ENCODE measurements at regions not wholly inside any gene's neighbourhood (a gene's known extent, or its start where the extent isn't known, plus 50 kb on each side); places are given as distances from the start of the nearest gene placed in this dataset.

DNA sequence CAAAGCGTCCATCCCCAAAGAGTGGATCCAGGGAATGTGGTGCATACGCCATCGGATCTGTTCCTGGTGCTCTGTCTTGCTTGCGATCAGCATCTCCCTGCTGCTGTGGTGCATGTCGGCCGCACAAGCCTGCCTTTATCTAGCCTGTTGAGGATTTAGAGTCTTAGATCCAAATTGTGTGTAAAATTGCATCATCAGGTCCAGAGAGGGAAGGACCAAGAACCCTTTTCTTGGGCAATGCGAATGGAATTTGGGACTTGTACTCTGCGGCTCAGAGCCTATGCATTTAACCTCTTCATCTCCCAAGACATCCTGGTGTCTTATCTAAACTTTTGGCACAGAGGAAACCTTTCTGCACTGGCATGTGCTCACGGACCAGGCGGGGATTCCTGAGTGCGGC, 1238.7 kb downstream of the TBC1D22A start:
- Histone ChIP-seq H3K27ac (no peak overlapping the region), H3K36me3 (ENCODE audit: low read depth) (no peaks in the 10 kb centered on the region), H3K4me3 (no peak overlapping the region), H3K4me1 (ENCODE audit: insufficient read depth) (no peaks in the 10 kb centered on the region), H3K27me3 (replicated peaks; ENCODE audit: insufficient read depth) (no peaks in the 10 kb centered on the region), H2AFZ (no peak overlapping the region), H4K20me1 (ENCODE audit: insufficient read depth) (no peaks in the 10 kb centered on the region), H3K9me3 (ENCODE audit: low read depth) (no peaks in the 10 kb centered on the region), H3K79me2 (ENCODE audit: insufficient read depth) (no peaks in the 10 kb centered on the region), H3F3A (ENCODE audit: insufficient read depth) (no peaks in the 10 kb centered on the region), H3K4me2 (ENCODE audit: unreplicated experiment) (no peak overlapping the region), H3K9me2 (ENCODE audit: insufficient read depth) (no peaks in the 10 kb centered on the region), H3K9ac (no peak overlapping the region)
- DNase-seq, result no peak
- 51 to 53% methylated on average over 11 of the region's 11 CpGs for WGBS, 2 experiments (ENCODE audit: low coverage in 1 of 2, low lambda C conversion rate in 2 of 2, missing lambda C conversion rate in 2 of 2)
- TF ChIP-seq EZH2 (IDR thresholded peaks at IDR 0.05; ENCODE audit: insufficient read depth, poor library complexity, severe bottlenecking) (no peak), EZH2phosphoT487 (IDR thresholded peaks at IDR 0.05; ENCODE audit: insufficient read depth, low read depth) (no peak)
- in situ Hi-C loops (cut with MboI), result no loop called here

- Histone ChIP-seq H3K27ac (no peak overlapping the region), H4K20me1 (ENCODE audit: insufficient read depth) (no peaks in the 10 kb centered on the region), H3K9ac (no peak overlapping the region), H3K9me2 (ENCODE audit: insufficient read depth) (no peaks in the 10 kb centered on the region), H3K4me2 (ENCODE audit: unreplicated experiment) (no peak overlapping the region), H2AFZ (no peak overlapping the region), H3K79me2 (ENCODE audit: insufficient read depth) (no peaks in the 10 kb centered on the region), H3K9me3 (ENCODE audit: low read depth) (no peaks in the 10 kb centered on the region), H3K36me3 (ENCODE audit: low read depth) (no peaks in the 10 kb centered on the region), H3K4me3 (no peak overlapping the region), H3K4me1 (ENCODE audit: insufficient read depth) (no peaks in the 10 kb centered on the region), H3F3A (ENCODE audit: insufficient read depth) (no peaks in the 10 kb centered on the region), H3K27me3 (replicated peaks; ENCODE audit: insufficient read depth) (no peaks in the 10 kb centered on the region)
- in situ Hi-C loops (cut with MboI), result no loop called here
- WGBS, 2 experiments (ENCODE audit: low coverage in 1 of 2, low lambda C conversion rate in 2 of 2, missing lambda C conversion rate in 2 of 2), result 57 to 67% methylated on average over 8 of the region's 8 CpGs
- DNase-seq, result no peak
- TF ChIP-seq EZH2 (IDR thresholded peaks at IDR 0.05; ENCODE audit: insufficient read depth, poor library complexity, severe bottlenecking), result no peak
- TF ChIP-seq EZH2phosphoT487 (IDR thresholded peaks at IDR 0.05; ENCODE audit: insufficient read depth, low read depth), result no peak
These were observed 1235.2 kb downstream of the TBC1D22A start for GRCh38 chr22:47997612-47998011.

GRCh38 chr22:47997052-47997590, 1234.7 kb downstream of the TBC1D22A start:
- no peak for DNase-seq
- in situ Hi-C loops (cut with MboI), result no loop called here
- Histone ChIP-seq H3K36me3 (ENCODE audit: low read depth) (no peaks in the 10 kb centered on the region), H3K4me3 (no peak overlapping the region), H3K27ac (no peak overlapping the region), H3K9ac (no peak overlapping the region), H3K4me2 (ENCODE audit: unreplicated experiment) (no peak overlapping the region), H3K9me3 (ENCODE audit: low read depth) (no peaks in the 10 kb centered on the region), H2AFZ (no peak overlapping the region), H4K20me1 (ENCODE audit: insufficient read depth) (no peaks in the 10 kb centered on the region), H3F3A (ENCODE audit: insufficient read depth) (no peaks in the 10 kb centered on the region), H3K79me2 (ENCODE audit: insufficient read depth) (no peaks in the 10 kb centered on the region), H3K4me1 (ENCODE audit: insufficient read depth) (no peaks in the 10 kb centered on the region), H3K27me3 (replicated peaks; ENCODE audit: insufficient read depth) (no peaks in the 10 kb centered on the region), H3K9me2 (ENCODE audit: insufficient read depth) (no peaks in the 10 kb centered on the region)
- 42 to 52% methylated on average over 9 to 10 of the region's 10 CpGs for WGBS, 2 experiments (ENCODE audit: low coverage in 1 of 2, low lambda C conversion rate in 2 of 2, missing lambda C conversion rate in 2 of 2)
- TF ChIP-seq EZH2phosphoT487 (IDR thresholded peaks at IDR 0.05; ENCODE audit: insufficient read depth, low read depth) (no peak), EZH2 (IDR thresholded peaks at IDR 0.05; ENCODE audit: insufficient read depth, poor library complexity, severe bottlenecking) (no peak)

- no peak for DNase-seq
- no peaks in the 10 kb centered on the region for H3F3A ChIP-seq (ENCODE audit: insufficient read depth)
- H3K9ac ChIP-seq, result no peak overlapping the region
- H3K9me3 ChIP-seq (ENCODE audit: low read depth), result no peaks in the 10 kb centered on the region
- no peak for TF ChIP-seq EZH2 (IDR thresholded peaks at IDR 0.05; ENCODE audit: insufficient read depth, poor library complexity, severe bottlenecking)
- TF ChIP-seq EZH2phosphoT487 (IDR thresholded peaks at IDR 0.05; ENCODE audit: insufficient read depth, low read depth), result no peak
- no peaks in the 10 kb centered on the region for H3K27me3 ChIP-seq (replicated peaks; ENCODE audit: insufficient read depth)
- H3K79me2 ChIP-seq (ENCODE audit: insufficient read depth), result no peaks in the 10 kb centered on the region
- no peak overlapping the region for H3K27ac ChIP-seq
- no peaks in the 10 kb centered on the region for H3K4me1 ChIP-seq (ENCODE audit: insufficient read depth)
- no peak overlapping the region for H3K4me2 ChIP-seq (ENCODE audit: unreplicated experiment)
- H4K20me1 ChIP-seq (ENCODE audit: insufficient read depth), result no peaks in the 10 kb centered on the region
- in situ Hi-C loops (cut with MboI), result no loop called here
- no peaks in the 10 kb centered on the region for H3K36me3 ChIP-seq (ENCODE audit: low read depth)
- no peak overlapping the region for H2AFZ ChIP-seq
- 49 to 56% methylated on average over 7 of the region's 8 CpGs for WGBS, 2 experiments (ENCODE audit: low coverage in 1 of 2, low lambda C conversion rate in 2 of 2, missing lambda C conversion rate in 2 of 2)
- H3K4me3 ChIP-seq, result no peak overlapping the region
- no peaks in the 10 kb centered on the region for H3K9me2 ChIP-seq (ENCODE audit: insufficient read depth)
These were observed 1234.0 kb downstream of the TBC1D22A start for GRCh38 chr22:47996446-47996857.

GRCh38 chr22:47995718-47996117, 1233.3 kb downstream of the TBC1D22A start:
- H4K20me1 ChIP-seq (ENCODE audit: insufficient read depth), result no peaks in the 10 kb centered on the region
- no peak overlapping the region for H3K9ac ChIP-seq
- no peaks in the 10 kb centered on the region for H3F3A ChIP-seq (ENCODE audit: insufficient read depth)
- no peaks in the 10 kb centered on the region for H3K79me2 ChIP-seq (ENCODE audit: insufficient read depth)
- DNase-seq, result no peak
- no peak overlapping the region for H2AFZ ChIP-seq
- H3K9me2 ChIP-seq (ENCODE audit: insufficient read depth), result no peaks in the 10 kb centered on the region
- no peaks in the 10 kb centered on the region for H3K27me3 ChIP-seq (replicated peaks; ENCODE audit: insufficient read depth)
- no peaks in the 10 kb centered on the region for H3K9me3 ChIP-seq (ENCODE audit: low read depth)
- H3K4me3 ChIP-seq, result no peak overlapping the region
- no peaks in the 10 kb centered on the region for H3K4me1 ChIP-seq (ENCODE audit: insufficient read depth)
- TF ChIP-seq EZH2 (IDR thresholded peaks at IDR 0.05; ENCODE audit: insufficient read depth, poor library complexity, severe bottlenecking) (no peak), EZH2phosphoT487 (IDR thresholded peaks at IDR 0.05; ENCODE audit: insufficient read depth, low read depth) (no peak)
- H3K36me3 ChIP-seq (ENCODE audit: low read depth), result no peaks in the 10 kb centered on the region
- H3K4me2 ChIP-seq (ENCODE audit: unreplicated experiment), result no peak overlapping the region
- in situ Hi-C loops (cut with MboI), result no loop called here
- WGBS, 2 experiments (ENCODE audit: low coverage in 1 of 2, low lambda C conversion rate in 2 of 2, missing lambda C conversion rate in 2 of 2), result 39 to 41% methylated on average over 8 of the region's 8 CpGs
- no peak overlapping the region for H3K27ac ChIP-seq
